ENCODE measurements at regions not wholly inside any gene's neighbourhood (a gene's known extent, or its start where the extent isn't known, plus 50 kb on each side); places are given as distances from the start of the nearest gene placed in this dataset.

- WGBS, 2 donors: 72 to 76% methylated on average over 5 of the region's 5 CpGs
- no peak for DNase-seq
These were observed 360.8 kb downstream of the AEBP2 start for GRCh38 chr12:19799895-19800602.

GRCh38 chr12:19800884-19801283 lies 361.6 kb downstream of the AEBP2 start:
- intact Hi-C loops (cut with DNase I): no loop called here
- WGBS, 2 donors: 67 to 74% methylated on average over 4 of the region's 4 CpGs
- H3K27ac ChIP-seq: peak overlapping the region in 1 of 4 donors; percentile 42

More at GRCh38 chr12:19799895-19800602, 360.8 kb downstream of the AEBP2 start:
- Histone ChIP-seq H3K4me1 (no peaks in the 10 kb centered on the region), H3K9me3 (no peaks in the 10 kb centered on the region), H3K27me3 (no peaks in the 10 kb centered on the region), H3K27ac (peak overlapping the region in 1 of 4 donors; percentile 42), H3K4me3 (no peak overlapping the region), H3K36me3 (no peaks in the 10 kb centered on the region)
- intact Hi-C loops (cut with DNase I): no loop called here
- TF ChIP-seq POLR2AphosphoS5 (IDR thresholded peaks at IDR 0.05) (no peak), CTCF (IDR thresholded peaks at IDR 0.05) (no peak), EP300 (IDR thresholded peaks at IDR 0.05) (no peak), POLR2A (IDR thresholded peaks at IDR 0.05) (no peak)

GRCh38 chr12:19801941-19802340 lies 362.6 kb downstream of the AEBP2 start:
- no peak overlapping the region for H3K4me3 ChIP-seq
- H3K27me3 ChIP-seq: no peaks in the 10 kb centered on the region
- H3K36me3 ChIP-seq: no peaks in the 10 kb centered on the region
- TF ChIP-seq POLR2AphosphoS5 (IDR thresholded peaks at IDR 0.05) (no peak), CTCF (IDR thresholded peaks at IDR 0.05) (no peak), POLR2A (IDR thresholded peaks at IDR 0.05) (no peak), EP300 (IDR thresholded peaks at IDR 0.05) (no peak)
- no peaks in the 10 kb centered on the region for H3K9me3 ChIP-seq
- H3K4me1 ChIP-seq: no peaks in the 10 kb centered on the region
- WGBS, 2 donors: 73 to 74% methylated on average over 4 of the region's 4 CpGs
- intact Hi-C loops (cut with DNase I): no loop called here
- DNase-seq: no peak
- H3K27ac ChIP-seq: no peak overlapping the region

More at GRCh38 chr12:19800884-19801283, 361.6 kb downstream of the AEBP2 start:
- Histone ChIP-seq H3K36me3 (no peaks in the 10 kb centered on the region), H3K27me3 (no peaks in the 10 kb centered on the region), H3K4me3 (no peak overlapping the region), H3K4me1 (no peaks in the 10 kb centered on the region), H3K9me3 (no peaks in the 10 kb centered on the region)
- no peak for DNase-seq
- TF ChIP-seq CTCF (IDR thresholded peaks at IDR 0.05) (no peak), POLR2AphosphoS5 (IDR thresholded peaks at IDR 0.05) (no peak), POLR2A (IDR thresholded peaks at IDR 0.05) (no peak), EP300 (IDR thresholded peaks at IDR 0.05) (no peak)

GRCh38 chr12:19802915-19803314 lies 363.6 kb downstream of the AEBP2 start:
- Histone ChIP-seq H3K4me3 (no peak overlapping the region), H3K4me1 (no peaks in the 10 kb centered on the region), H3K27ac (no peak overlapping the region), H3K36me3 (no peaks in the 10 kb centered on the region), H3K27me3 (no peaks in the 10 kb centered on the region), H3K9me3 (no peaks in the 10 kb centered on the region)
- no peak for DNase-seq
- intact Hi-C loops (cut with DNase I): no loop called here
- 93 to 95% methylated on average over 2 of the region's 2 CpGs for WGBS, 2 donors
- TF ChIP-seq POLR2A (IDR thresholded peaks at IDR 0.05) (no peak), POLR2AphosphoS5 (IDR thresholded peaks at IDR 0.05) (no peak), CTCF (IDR thresholded peaks at IDR 0.05) (no peak), EP300 (IDR thresholded peaks at IDR 0.05) (no peak)

GRCh38 chr12:19804737-19805136 lies 365.4 kb downstream of the AEBP2 start:
- TF ChIP-seq POLR2A (IDR thresholded peaks at IDR 0.05) (no peak), CTCF (IDR thresholded peaks at IDR 0.05) (no peak), EP300 (IDR thresholded peaks at IDR 0.05) (no peak), POLR2AphosphoS5 (IDR thresholded peaks at IDR 0.05) (no peak)
- H3K4me1 ChIP-seq: no peaks in the 10 kb centered on the region
- H3K36me3 ChIP-seq: no peaks in the 10 kb centered on the region
- no peaks in the 10 kb centered on the region for H3K27me3 ChIP-seq
- no peak overlapping the region for H3K4me3 ChIP-seq
- no peak overlapping the region for H3K27ac ChIP-seq
- no peak for DNase-seq
- 87 to 92% methylated on average over 1 of the region's 1 CpG for WGBS, 2 donors
- intact Hi-C loops (cut with DNase I): no loop called here
- H3K9me3 ChIP-seq: peaks cover 0 to 3% (median 0%) of the 10 kb centered on the region in 4 donors

Measured in sigmoid colon (tissue), 6 donors.